Mesothelial cell of epicardium (in vitro differentiated cells): ENCODE measurements at regions not wholly inside any gene's neighbourhood (a gene's known extent, or its start where the extent isn't known, plus 50 kb on each side); places are given as distances from the start of the nearest gene placed in this dataset.

ENCODE experiments used
- DNase-seq, 2 experiments: peaks; one replicate each; pipeline ENCODE4 v3.0.0; 2021; ENCODE audit warnings: low spot score in 2 of 2; ENCODE audit not compliant: unreplicated experiment in 2 of 2
- H3K27ac Mint-ChIP-seq: 2 replicates; pipeline ENCODE4 v1.8.0; 2021; ENCODE audit warnings: mixed read lengths
- H3K27me3 Mint-ChIP-seq: 2 replicates; pipeline ENCODE4 v1.8.0; 2021; ENCODE audit warnings: low read depth, mixed read lengths
- H3K36me3 Mint-ChIP-seq: 2 replicates; pipeline ENCODE4 v1.8.0; 2021; ENCODE audit warnings: mixed read lengths
- H3K4me1 Mint-ChIP-seq: 2 replicates; pipeline ENCODE4 v1.8.0; 2021; ENCODE audit warnings: mixed read lengths
- H3K4me3 Mint-ChIP-seq: 2 replicates; pipeline ENCODE4 v1.8.0; 2021; ENCODE audit warnings: mild to moderate bottlenecking, moderate library complexity, mixed read lengths
- H3K9me3 Mint-ChIP-seq: 2 replicates; pipeline ENCODE4 v1.8.0; 2021; ENCODE audit warnings: mixed read lengths
- CTCF ChIP-seq: fragments of 200-600 bp; sonication (generic); IDR thresholded peaks from one replicate; pipeline ENCODE4 v1.5.0; 2021; ENCODE audit warnings: antibody characterized with exemption; ENCODE audit not compliant: unreplicated experiment

- TF ChIP-seq CTCF: no peak
- Mint-ChIP-seq H3K36me3 (peaks cover 7% of the 10 kb centered on the region), H3K4me3 (no peak overlapping the region), H3K27me3 (peaks cover 2% of the 10 kb centered on the region), H3K4me1 (no peaks in the 10 kb centered on the region), H3K27ac (no peak overlapping the region), H3K9me3 (peaks cover 25% of the 10 kb centered on the region)
- DNase-seq: no peak
These were observed 276.1 kb downstream of the ANTXR2 start for GRCh38 chr4:79796948-79797347.

GRCh38 chr4:79788884-79789283 lies 284.1 kb downstream of the ANTXR2 start:
- Mint-ChIP-seq H3K36me3 (peaks cover 19% of the 10 kb centered on the region), H3K27me3 (no peaks in the 10 kb centered on the region), H3K9me3 (peaks cover 55% of the 10 kb centered on the region), H3K4me1 (no peaks in the 10 kb centered on the region), H3K27ac (no peak overlapping the region), H3K4me3 (no peak overlapping the region)
- TF ChIP-seq CTCF: no peak
- no peak for DNase-seq

GRCh38 chr4:79780129-79780528 lies 292.9 kb downstream of the ANTXR2 start:
- H3K36me3 Mint-ChIP-seq: peaks cover 4% of the 10 kb centered on the region
- DNase-seq: no peak
- H3K4me3 Mint-ChIP-seq: no peak overlapping the region
- H3K27me3 Mint-ChIP-seq: no peaks in the 10 kb centered on the region
- no peak overlapping the region for H3K27ac Mint-ChIP-seq
- no peak for TF ChIP-seq CTCF
- peaks cover 29% of the 10 kb centered on the region for H3K9me3 Mint-ChIP-seq
- no peaks in the 10 kb centered on the region for H3K4me1 Mint-ChIP-seq

- Mint-ChIP-seq H3K36me3 (peaks cover 14% of the 10 kb centered on the region), H3K27me3 (no peaks in the 10 kb centered on the region), H3K4me3 (no peak overlapping the region), H3K4me1 (no peaks in the 10 kb centered on the region), H3K27ac (no peak overlapping the region), H3K9me3 (peaks cover 85% of the 10 kb centered on the region)
- TF ChIP-seq CTCF: no peak
- DNase-seq: no peak
These were observed 300.5 kb downstream of the ANTXR2 start for GRCh38 chr4:79772510-79772909.

GRCh38 chr4:79764120-79764519 lies 308.9 kb downstream of the ANTXR2 start:
- no peak overlapping the region for H3K27ac Mint-ChIP-seq
- H3K27me3 Mint-ChIP-seq: no peaks in the 10 kb centered on the region
- no peak for DNase-seq
- no peaks in the 10 kb centered on the region for H3K4me1 Mint-ChIP-seq
- peaks cover 28% of the 10 kb centered on the region for H3K9me3 Mint-ChIP-seq
- H3K36me3 Mint-ChIP-seq: peaks cover 5% of the 10 kb centered on the region
- H3K4me3 Mint-ChIP-seq: no peak overlapping the region
- no peak for TF ChIP-seq CTCF

GRCh38 chr4:79763486-79764075 lies 309.4 kb downstream of the ANTXR2 start:
- Mint-ChIP-seq H3K27ac (no peak overlapping the region), H3K9me3 (peaks cover 26% of the 10 kb centered on the region), H3K27me3 (no peaks in the 10 kb centered on the region), H3K36me3 (peaks cover 5% of the 10 kb centered on the region), H3K4me3 (no peak overlapping the region), H3K4me1 (no peaks in the 10 kb centered on the region)
- no peak for DNase-seq
- no peak for TF ChIP-seq CTCF
